ENCODE measurements at regions not wholly inside any gene's neighbourhood (a gene's known extent, or its start where the extent isn't known, plus 50 kb on each side); places are given as distances from the start of the nearest gene placed in this dataset.

DNA sequence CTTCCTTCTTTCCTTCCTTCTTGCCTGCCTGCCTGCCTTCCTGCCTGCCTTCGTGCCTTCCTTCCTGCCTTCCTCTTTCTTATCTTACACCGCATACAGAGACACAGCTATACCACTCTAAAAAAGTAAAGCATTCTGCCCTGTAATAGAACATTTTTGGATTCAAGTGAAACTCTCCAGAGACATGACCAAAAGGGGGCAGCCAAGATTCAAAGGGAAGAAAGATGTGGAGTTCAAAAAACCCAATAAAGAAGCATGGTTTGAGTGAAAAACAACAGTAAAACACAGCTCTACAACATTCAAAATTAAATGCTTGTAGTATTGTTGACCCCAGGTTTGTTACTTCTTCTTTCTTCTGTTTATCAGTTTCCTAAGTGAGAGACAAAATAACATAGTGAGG, 914.9 kb upstream of the PCDH7 start:
- H2AFZ ChIP-seq (ENCODE audit: low read length) = peak overlapping the region; percentile 94; the same call in 1 of the 2 replicates
- peak in 1 of 2 experiments; percentile 48 for DNase-seq (ENCODE audit: low read depth in 1 of 2, low spot score in 2 of 2)
- peak; percentile 77 for FAIRE-seq

More for the DNA sequence above, 914.9 kb upstream of the PCDH7 start:
- Histone ChIP-seq H4K91ac (replicated peaks; ENCODE audit: insufficient read length, low read length) (no peak overlapping the region), H3K56ac (replicated peaks; ENCODE audit: insufficient read length, low read depth, low read length) (no peak overlapping the region), H3K9ac (replicated peaks in 1 of 4; ENCODE audit: extremely low read depth in 1 of 4, low read depth in 3 of 4, low read length in 3 of 4) (no peak overlapping the region), H3K79me2 (ENCODE audit: control insufficient read depth in 1 of 2, insufficient read depth in 2 of 2, low read length in 2 of 2) (no peaks in the 10 kb centered on the region), H4K5ac (ENCODE audit: insufficient read length, low read depth, low read length) (no peak overlapping the region), H3K4me2 (ENCODE audit: insufficient read depth in 1 of 2, low read depth in 2 of 2, low read length in 2 of 2) (0 out of 4 replicates have a peak overlapping the region, but pooled peaks have one; percentile 13 to 29), H2BK12ac (ENCODE audit: low read depth, low read length) (no peak overlapping the region; the same call in 1 of the 2 replicates), H2BK120ac (replicated peaks; ENCODE audit: low read depth, low read length) (no peak overlapping the region), H3K4me1 (replicated peaks in 1 of 4; ENCODE audit: control insufficient read depth in 3 of 4, insufficient read depth in 4 of 4, low read length in 3 of 4) (no peaks in the 10 kb centered on the region), H4K8ac (ENCODE audit: extremely low read depth, insufficient read depth, low read length) (no peak overlapping the region), H3K4ac (replicated peaks; ENCODE audit: insufficient read length, low read depth, low read length) (no peak overlapping the region), H3K27ac (ENCODE audit: low read depth, low read length) (no peak overlapping the region), H3K9me3 (ENCODE audit: insufficient read depth in 2 of 2, low read depth in 1 of 2, low read length in 1 of 2) (0 out of 4 replicates have a peak, but pooled peaks cover 0 to 3% of the 10 kb centered on the region in 2 experiments), H3K23ac (ENCODE audit: insufficient read length) (no peak overlapping the region), H3K36me3 (ENCODE audit: control insufficient read depth in 2 of 4, insufficient read depth in 4 of 4, low read length in 3 of 4) (no peaks in the 10 kb centered on the region), H3K79me1 (ENCODE audit: low read depth, low read length) (no peaks in the 10 kb centered on the region), H3K18ac (ENCODE audit: extremely low read depth, low read length) (no peak overlapping the region), H3K23me2 (ENCODE audit: low read depth, low read length) (no peaks in the 10 kb centered on the region), H2AK5ac (ENCODE audit: low read depth, low read length) (no peak overlapping the region; the same call in 1 of the 2 replicates), H2BK5ac (ENCODE audit: low read depth, low read length) (no peak overlapping the region), H3K14ac (ENCODE audit: insufficient read length) (no peak overlapping the region), H2BK20ac (ENCODE audit: low read length) (no peak overlapping the region), H4K20me1 (replicated peaks in 1 of 2; ENCODE audit: control insufficient read depth in 1 of 2, insufficient read depth in 2 of 2, low read length in 2 of 2) (no peaks in the 10 kb centered on the region), H3K27me3 (replicated peaks in 1 of 4; ENCODE audit: control insufficient read depth in 3 of 4, extremely low read depth in 1 of 4, insufficient read depth in 3 of 4, low read length in 3 of 4) (no peaks in the 10 kb centered on the region), H3K4me3 (ENCODE audit: extremely low read depth in 1 of 4, insufficient read depth in 2 of 4, low read depth in 3 of 4, low read length in 4 of 4) (no peak overlapping the region), H2BK15ac (ENCODE audit: low read length) (no peak overlapping the region)
- POLR2A ChIA-PET (ENCODE audit: partially characterized antibody) = no interaction called here
- no peak for TF ChIP-seq EP300 (IDR thresholded peaks at IDR 0.05; ENCODE audit: borderline replicate concordance in 1 of 2, low read depth in 2 of 2, low read length in 2 of 2)
- TF ChIP-seq RAD21 (IDR thresholded peaks at IDR 0.05 in 1 of 2, conservative IDR thresholded peaks at IDR 0.05 in 1 of 2; ENCODE audit: low read depth in 2 of 2, low read length in 2 of 2) = peak; percentile 62 to 65
- TF ChIP-seq, protein P1, sequence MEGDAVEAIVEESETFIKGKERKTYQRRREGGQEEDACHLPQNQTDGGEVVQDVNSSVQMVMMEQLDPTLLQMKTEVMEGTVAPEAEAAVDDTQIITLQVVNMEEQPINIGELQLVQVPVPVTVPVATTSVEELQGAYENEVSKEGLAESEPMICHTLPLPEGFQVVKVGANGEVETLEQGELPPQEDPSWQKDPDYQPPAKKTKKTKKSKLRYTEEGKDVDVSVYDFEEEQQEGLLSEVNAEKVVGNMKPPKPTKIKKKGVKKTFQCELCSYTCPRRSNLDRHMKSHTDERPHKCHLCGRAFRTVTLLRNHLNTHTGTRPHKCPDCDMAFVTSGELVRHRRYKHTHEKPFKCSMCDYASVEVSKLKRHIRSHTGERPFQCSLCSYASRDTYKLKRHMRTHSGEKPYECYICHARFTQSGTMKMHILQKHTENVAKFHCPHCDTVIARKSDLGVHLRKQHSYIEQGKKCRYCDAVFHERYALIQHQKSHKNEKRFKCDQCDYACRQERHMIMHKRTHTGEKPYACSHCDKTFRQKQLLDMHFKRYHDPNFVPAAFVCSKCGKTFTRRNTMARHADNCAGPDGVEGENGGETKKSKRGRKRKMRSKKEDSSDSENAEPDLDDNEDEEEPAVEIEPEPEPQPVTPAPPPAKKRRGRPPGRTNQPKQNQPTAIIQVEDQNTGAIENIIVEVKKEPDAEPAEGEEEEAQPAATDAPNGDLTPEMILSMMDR (IDR thresholded peaks at IDR 0.05; ENCODE audit: control extremely low read depth in 1 of 3, insufficient read depth in 1 of 3, low read depth in 1 of 3, low read length in 3 of 3) = peak in 1 of 3 experiments; percentile 55; a peak in 2 of 4 replicates
- CTCF ChIA-PET (ENCODE audit: partially characterized antibody) = interaction anchor here (0.6 to 3.0 kb wide), 12 partner anchors 10 to 908 kb away, joined by 3 to 9 read pairs (median 4); no protein-coding TSS in a partner anchor
- 81% methylated on average over 2 of the region's 2 CpGs; no CpG with 5 or more reads in 1 of the 2 experiments for WGBS, 2 experiments (ENCODE audit: extremely low coverage in 1 of 2, insufficient coverage in 1 of 2, insufficient read length in 1 of 2, insufficient replicate concordance in 2 of 2, low coverage in 1 of 2, low lambda C conversion rate in 2 of 2, missing lambda C conversion rate in 1 of 2)
